ENCODE measurements at regions not wholly inside any gene's neighbourhood (a gene's known extent, or its start where the extent isn't known, plus 50 kb on each side); places are given as distances from the start of the nearest gene placed in this dataset.

DNA sequence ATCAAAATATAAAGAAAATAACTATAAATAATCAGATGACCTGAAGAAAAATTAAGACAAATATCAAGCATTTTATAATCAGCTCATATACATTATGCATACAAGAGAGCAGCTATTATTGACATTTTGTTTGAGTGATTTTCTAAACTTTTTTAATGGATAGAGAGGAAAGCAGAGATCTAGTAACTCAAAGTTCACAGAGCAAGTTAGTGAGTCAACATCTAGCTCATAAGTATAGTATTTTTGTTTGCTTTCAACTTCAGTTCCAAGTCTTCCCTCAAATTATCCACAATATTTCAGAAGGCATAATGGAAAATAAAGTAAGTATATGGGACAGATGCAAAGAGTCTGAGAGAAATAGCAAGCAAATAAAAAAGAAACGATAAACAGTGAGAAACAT, 470.1 kb upstream of the ALCAM start:
- no peaks in the 10 kb centered on the region for H3K4me1 ChIP-seq (ENCODE audit: control insufficient read depth, insufficient read depth, low read length, poor library complexity, severe bottlenecking)
- H3K9me3 ChIP-seq (ENCODE audit: control insufficient read depth, low read length), result no peaks in the 10 kb centered on the region
- no peak overlapping the region for H3K4me3 ChIP-seq (ENCODE audit: extremely low read depth, insufficient read depth, low read length, poor library complexity, severe bottlenecking)
- WGBS, 2 experiments (ENCODE audit: insufficient coverage in 2 of 2), result 100% methylated on average over 1 of the region's 1 CpG
- no peak overlapping the region for H3K27ac ChIP-seq (ENCODE audit: low read depth, low read length, severe bottlenecking)
- no peaks in the 10 kb centered on the region for H3K36me3 ChIP-seq (ENCODE audit: control insufficient read depth, insufficient read depth, low read length)

DNA sequence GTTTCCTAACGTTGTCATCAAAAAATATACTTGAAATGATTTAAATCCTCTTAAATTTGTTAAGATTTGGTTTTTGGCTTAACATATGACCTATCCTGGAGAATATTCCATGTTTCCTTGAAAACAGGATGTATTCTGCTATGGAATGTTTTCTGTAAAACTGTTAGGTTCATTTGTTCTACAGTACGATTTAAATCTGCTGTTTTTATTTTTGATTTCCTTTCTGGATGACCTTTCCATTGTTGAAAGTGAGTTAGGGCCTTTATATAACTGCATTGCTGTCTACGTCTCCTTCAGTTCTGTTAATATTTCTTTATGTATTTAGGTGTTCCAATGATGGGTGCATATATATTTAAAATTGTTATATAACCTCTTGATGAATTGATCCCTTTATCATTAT, 465.3 kb upstream of the ALCAM start:
- WGBS, 2 experiments (ENCODE audit: insufficient coverage in 2 of 2), result 100% methylated on average over 1 of the region's 3 CpGs; no CpG with 5 or more reads in 1 of the 2 experiments
- Histone ChIP-seq H3K27ac (ENCODE audit: low read depth, low read length, severe bottlenecking) (no peak overlapping the region), H3K4me1 (ENCODE audit: control insufficient read depth, insufficient read depth, low read length, poor library complexity, severe bottlenecking) (no peaks in the 10 kb centered on the region), H3K36me3 (ENCODE audit: control insufficient read depth, insufficient read depth, low read length) (no peaks in the 10 kb centered on the region), H3K9me3 (ENCODE audit: control insufficient read depth, low read length) (peaks cover 3% of the 10 kb centered on the region), H3K4me3 (ENCODE audit: extremely low read depth, insufficient read depth, low read length, poor library complexity, severe bottlenecking) (no peak overlapping the region)

DNA sequence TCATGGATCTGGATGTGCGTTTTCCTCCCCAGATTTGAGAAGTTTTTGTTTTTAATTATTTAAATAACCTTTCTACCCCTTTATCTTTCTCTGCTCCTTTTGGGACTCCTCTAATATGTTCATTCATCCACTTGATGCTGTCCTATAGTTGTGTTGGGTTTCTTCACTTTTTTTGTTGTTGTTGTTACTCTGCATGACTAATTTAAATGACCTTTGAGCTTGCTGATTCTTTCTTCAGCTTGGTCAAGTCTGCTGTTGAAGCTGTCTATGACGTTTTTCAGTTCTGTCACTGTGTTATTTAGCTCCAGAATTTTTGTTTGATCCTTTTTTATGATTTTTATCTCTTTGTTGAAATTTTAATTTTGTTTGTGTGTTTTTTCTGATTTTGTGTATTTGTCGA, 463.6 kb upstream of the ALCAM start:
- no CpG with 5 or more reads among the region's 3 CpGs for WGBS, 2 experiments (ENCODE audit: insufficient coverage in 2 of 2)
- no peaks in the 10 kb centered on the region for H3K36me3 ChIP-seq (ENCODE audit: control insufficient read depth, insufficient read depth, low read length)
- H3K4me3 ChIP-seq (ENCODE audit: extremely low read depth, insufficient read depth, low read length, poor library complexity, severe bottlenecking), result no peak overlapping the region
- no peak overlapping the region for H3K27ac ChIP-seq (ENCODE audit: low read depth, low read length, severe bottlenecking)
- H3K9me3 ChIP-seq (ENCODE audit: control insufficient read depth, low read length), result peaks cover 3% of the 10 kb centered on the region
- H3K4me1 ChIP-seq (ENCODE audit: control insufficient read depth, insufficient read depth, low read length, poor library complexity, severe bottlenecking), result no peaks in the 10 kb centered on the region

DNA sequence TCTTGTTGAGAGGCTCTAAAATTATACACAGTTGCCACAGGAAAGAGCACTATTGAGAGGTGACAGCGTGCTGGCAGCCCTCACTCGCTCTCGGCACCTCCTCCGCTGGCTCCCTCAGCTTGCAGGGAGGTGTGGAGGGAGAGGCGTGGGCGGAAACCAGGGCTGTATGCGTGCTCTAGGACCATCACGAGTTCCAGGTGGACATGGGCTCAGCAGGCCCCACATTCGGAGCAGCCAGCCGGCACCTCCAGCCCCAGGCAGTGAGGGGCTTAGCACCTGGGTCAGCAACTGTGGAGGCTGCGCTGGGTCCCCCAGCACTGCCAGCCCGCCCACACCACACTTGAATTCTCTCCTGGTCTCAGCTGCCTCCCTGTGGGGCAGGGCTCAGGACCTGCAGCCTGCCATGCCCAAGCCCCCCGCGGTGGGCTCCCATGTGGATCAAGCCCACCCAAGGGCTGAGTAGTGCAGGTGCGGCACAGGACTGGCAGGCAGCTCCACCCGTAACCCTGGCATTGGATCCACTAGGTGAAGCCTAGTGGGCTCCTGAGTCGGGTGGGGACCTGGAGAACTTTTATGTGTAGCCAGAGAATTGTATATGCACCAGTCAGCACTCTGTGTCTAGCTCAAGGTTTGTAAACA, 460.6 kb upstream of the ALCAM start:
- Histone ChIP-seq H3K4me3 (ENCODE audit: extremely low read depth, insufficient read depth, low read length, poor library complexity, severe bottlenecking) (no peak overlapping the region), H3K36me3 (ENCODE audit: control insufficient read depth, insufficient read depth, low read length) (no peaks in the 10 kb centered on the region), H3K9me3 (ENCODE audit: control insufficient read depth, low read length) (peaks cover 3% of the 10 kb centered on the region), H3K27ac (ENCODE audit: low read depth, low read length, severe bottlenecking) (no peak overlapping the region), H3K4me1 (ENCODE audit: control insufficient read depth, insufficient read depth, low read length, poor library complexity, severe bottlenecking) (no peaks in the 10 kb centered on the region)
- WGBS, 2 experiments (ENCODE audit: insufficient coverage in 2 of 2), result 87 to 93% methylated on average over 11 to 16 of the region's 17 CpGs

DNA sequence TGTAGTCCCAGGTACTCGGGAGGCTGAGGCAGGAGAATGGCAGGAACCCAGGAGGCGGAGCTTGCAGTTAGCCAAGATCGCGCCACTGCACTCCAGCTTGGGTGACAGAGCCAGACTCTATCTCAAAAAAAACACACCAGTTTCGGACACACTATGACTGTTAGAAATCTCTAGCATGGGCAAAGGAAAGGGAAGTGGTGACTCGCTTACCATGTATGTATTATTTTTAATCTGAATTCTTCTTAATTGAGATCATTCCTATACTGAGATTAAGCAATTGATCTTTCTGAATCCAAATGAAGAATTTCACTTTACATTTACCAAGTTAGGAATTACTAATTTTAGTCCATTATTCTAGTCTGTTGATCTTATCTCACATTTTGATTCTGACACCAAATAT, 459.2 kb upstream of the ALCAM start:
- Histone ChIP-seq H3K9me3 (ENCODE audit: control insufficient read depth, low read length) (peaks cover 3% of the 10 kb centered on the region), H3K4me3 (ENCODE audit: extremely low read depth, insufficient read depth, low read length, poor library complexity, severe bottlenecking) (no peak overlapping the region), H3K4me1 (ENCODE audit: control insufficient read depth, insufficient read depth, low read length, poor library complexity, severe bottlenecking) (no peaks in the 10 kb centered on the region), H3K27ac (ENCODE audit: low read depth, low read length, severe bottlenecking) (no peak overlapping the region), H3K36me3 (ENCODE audit: control insufficient read depth, insufficient read depth, low read length) (no peaks in the 10 kb centered on the region)
- 96% methylated on average over 4 of the region's 6 CpGs; no CpG with 5 or more reads in 1 of the 2 experiments for WGBS, 2 experiments (ENCODE audit: insufficient coverage in 2 of 2)

DNA sequence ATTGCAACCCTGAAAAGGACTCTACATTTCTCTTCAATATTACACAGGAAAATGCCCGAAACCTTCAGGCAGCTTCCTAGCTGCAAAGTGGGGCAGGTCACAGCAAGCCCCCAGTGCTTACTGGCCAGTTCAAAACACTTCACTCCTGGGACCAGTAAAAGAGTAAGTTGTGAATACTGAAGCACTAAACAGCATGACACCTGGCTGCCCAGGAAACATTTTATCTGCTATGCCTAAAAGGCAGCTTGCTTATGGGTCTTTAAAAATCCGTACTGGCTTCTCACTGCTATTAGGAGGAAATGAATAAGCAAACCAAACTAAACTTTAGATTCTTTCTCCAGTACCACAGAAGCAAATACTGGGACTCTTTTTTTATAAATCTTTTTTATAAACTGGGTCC, 457.9 kb upstream of the ALCAM start:
- 67 to 80% methylated on average over 1 of the region's 2 CpGs for WGBS, 2 experiments (ENCODE audit: insufficient coverage in 2 of 2)

DNA sequence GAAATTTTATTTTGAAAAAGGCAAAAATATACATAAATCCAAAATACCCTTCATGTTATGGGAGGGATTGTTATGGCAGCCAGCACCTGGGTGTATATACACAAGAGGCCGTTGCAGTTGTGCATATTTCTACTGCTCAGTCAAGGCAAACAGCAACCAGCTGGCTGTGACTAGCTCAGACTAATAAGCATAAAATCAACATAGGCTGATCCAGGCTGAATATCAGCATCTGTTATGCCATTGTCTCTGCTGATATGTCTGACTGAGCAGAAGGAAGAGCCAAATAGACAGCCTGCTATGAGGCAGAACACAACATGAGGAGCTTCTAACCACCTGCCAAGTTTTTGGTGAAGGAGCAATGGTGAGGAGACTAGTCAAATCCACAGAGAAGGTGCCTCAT, 457.5 kb upstream of the ALCAM start:
- H3K27ac ChIP-seq (ENCODE audit: low read depth, low read length, severe bottlenecking), result no peak overlapping the region
- H3K4me3 ChIP-seq (ENCODE audit: extremely low read depth, insufficient read depth, low read length, poor library complexity, severe bottlenecking), result no peak overlapping the region
- WGBS, 2 experiments (ENCODE audit: insufficient coverage in 2 of 2), result no CpG with 5 or more reads among the region's 1 CpG

More for the DNA sequence above, 457.9 kb upstream of the ALCAM start:
- Histone ChIP-seq H3K4me3 (ENCODE audit: extremely low read depth, insufficient read depth, low read length, poor library complexity, severe bottlenecking) (no peak overlapping the region), H3K9me3 (ENCODE audit: control insufficient read depth, low read length) (no peaks in the 10 kb centered on the region), H3K36me3 (ENCODE audit: control insufficient read depth, insufficient read depth, low read length) (no peaks in the 10 kb centered on the region), H3K4me1 (ENCODE audit: control insufficient read depth, insufficient read depth, low read length, poor library complexity, severe bottlenecking) (no peaks in the 10 kb centered on the region), H3K27ac (ENCODE audit: low read depth, low read length, severe bottlenecking) (no peak overlapping the region)

DNA sequence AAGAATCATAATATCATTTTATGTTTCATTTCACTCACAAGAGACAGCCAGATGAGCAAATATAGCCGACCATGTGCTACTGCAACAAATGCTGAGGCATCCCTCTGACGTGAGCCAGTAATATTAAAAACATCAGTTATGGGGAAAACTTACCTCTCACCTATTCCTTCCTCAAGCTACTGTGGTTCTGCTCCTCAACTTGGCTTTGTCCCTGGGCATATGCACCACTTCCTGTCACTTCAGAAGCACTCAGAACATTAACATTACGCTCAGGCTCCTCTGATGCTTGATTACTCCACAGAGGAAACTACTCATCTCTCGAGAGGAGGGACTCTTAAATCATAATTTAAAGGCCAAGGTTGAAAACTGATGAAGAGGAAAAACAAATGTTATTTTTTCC, 457.0 kb upstream of the ALCAM start:
- Histone ChIP-seq H3K4me3 (ENCODE audit: extremely low read depth, insufficient read depth, low read length, poor library complexity, severe bottlenecking) (no peak overlapping the region), H3K36me3 (ENCODE audit: control insufficient read depth, insufficient read depth, low read length) (no peaks in the 10 kb centered on the region), H3K27ac (ENCODE audit: low read depth, low read length, severe bottlenecking) (no peak overlapping the region), H3K9me3 (ENCODE audit: control insufficient read depth, low read length) (no peaks in the 10 kb centered on the region), H3K4me1 (ENCODE audit: control insufficient read depth, insufficient read depth, low read length, poor library complexity, severe bottlenecking) (no peaks in the 10 kb centered on the region)
- 93 to 100% methylated on average over 3 of the region's 4 CpGs for WGBS, 2 experiments (ENCODE audit: insufficient coverage in 2 of 2)

More for the DNA sequence above, 457.5 kb upstream of the ALCAM start:
- Histone ChIP-seq H3K36me3 (ENCODE audit: control insufficient read depth, insufficient read depth, low read length) (no peaks in the 10 kb centered on the region), H3K4me1 (ENCODE audit: control insufficient read depth, insufficient read depth, low read length, poor library complexity, severe bottlenecking) (no peaks in the 10 kb centered on the region), H3K9me3 (ENCODE audit: control insufficient read depth, low read length) (no peaks in the 10 kb centered on the region)

DNA sequence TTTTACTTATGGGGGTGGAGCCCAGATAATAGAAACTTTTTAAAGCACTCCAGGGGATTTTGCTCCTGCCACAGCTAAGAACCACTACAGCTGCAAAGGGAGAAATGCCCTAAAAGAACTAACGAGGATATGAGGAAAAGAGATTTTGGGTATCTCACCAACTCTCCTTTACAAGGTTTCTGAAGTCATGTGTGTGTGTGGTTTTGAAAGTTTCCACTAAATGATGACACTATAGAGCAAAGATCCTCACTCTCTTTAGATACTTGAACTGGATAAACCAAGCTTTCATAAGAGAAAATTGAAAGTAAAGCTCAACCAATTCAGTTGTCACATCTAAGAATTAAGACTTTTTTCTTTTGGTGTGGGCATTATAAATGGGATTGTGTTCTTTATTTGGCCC, 455.3 kb upstream of the ALCAM start:
- Histone ChIP-seq H3K9me3 (ENCODE audit: control insufficient read depth, low read length) (no peaks in the 10 kb centered on the region), H3K4me1 (ENCODE audit: control insufficient read depth, insufficient read depth, low read length, poor library complexity, severe bottlenecking) (no peaks in the 10 kb centered on the region), H3K36me3 (ENCODE audit: control insufficient read depth, insufficient read depth, low read length) (no peaks in the 10 kb centered on the region), H3K27ac (ENCODE audit: low read depth, low read length, severe bottlenecking) (no peak overlapping the region), H3K4me3 (ENCODE audit: extremely low read depth, insufficient read depth, low read length, poor library complexity, severe bottlenecking) (no peak overlapping the region)
- WGBS, 2 experiments (ENCODE audit: insufficient coverage in 2 of 2), result no CpG with 5 or more reads among the region's 1 CpG

DNA sequence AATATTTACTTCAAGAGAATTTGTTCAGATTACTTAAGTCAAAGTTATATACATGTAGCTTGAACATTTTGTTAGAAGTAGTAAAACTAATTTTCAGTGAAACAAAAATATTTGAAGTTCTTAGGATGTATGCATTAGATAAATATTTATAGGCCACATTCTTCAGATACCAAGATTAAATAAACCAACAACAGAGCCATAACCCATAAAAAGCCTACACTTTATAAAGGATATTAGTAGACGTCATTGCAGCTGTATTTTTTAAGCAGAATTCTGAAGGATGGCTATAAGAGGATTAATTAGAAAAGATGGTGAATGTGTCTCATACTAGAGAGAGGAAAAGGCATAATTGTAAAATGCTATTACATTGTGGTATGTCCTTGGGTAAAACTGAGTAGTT, 449.7 kb upstream of the ALCAM start:
- 100% methylated on average over 1 of the region's 1 CpG; no CpG with 5 or more reads in 1 of the 2 experiments for WGBS, 2 experiments (ENCODE audit: insufficient coverage in 2 of 2)
- H3K27ac ChIP-seq (ENCODE audit: low read depth, low read length, severe bottlenecking), result no peak overlapping the region
- no peaks in the 10 kb centered on the region for H3K36me3 ChIP-seq (ENCODE audit: control insufficient read depth, insufficient read depth, low read length)
- H3K9me3 ChIP-seq (ENCODE audit: control insufficient read depth, low read length), result no peaks in the 10 kb centered on the region
- H3K4me1 ChIP-seq (ENCODE audit: control insufficient read depth, insufficient read depth, low read length, poor library complexity, severe bottlenecking), result no peaks in the 10 kb centered on the region
- no peak overlapping the region for H3K4me3 ChIP-seq (ENCODE audit: extremely low read depth, insufficient read depth, low read length, poor library complexity, severe bottlenecking)

DNA sequence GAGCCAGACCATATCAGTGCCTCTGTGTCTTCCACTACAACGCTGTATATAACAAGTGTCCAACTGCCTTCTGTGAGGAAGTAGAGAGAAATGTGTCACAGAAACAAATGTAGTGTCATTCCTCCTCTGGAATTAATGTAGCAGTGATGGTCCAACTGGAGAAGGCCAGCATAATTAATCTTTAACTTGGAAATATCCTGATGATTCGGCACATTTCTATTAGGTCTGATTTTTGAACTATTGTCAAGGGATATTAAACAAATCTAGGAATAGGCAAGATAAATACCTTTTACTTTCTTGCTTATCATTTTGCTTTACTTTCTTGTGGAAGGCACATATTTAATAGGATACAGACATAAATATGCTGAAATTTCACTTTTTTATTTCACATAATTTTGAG, 446.2 kb upstream of the ALCAM start:
- H3K27ac ChIP-seq (ENCODE audit: low read depth, low read length, severe bottlenecking), result no peak overlapping the region
- H3K4me3 ChIP-seq (ENCODE audit: extremely low read depth, insufficient read depth, low read length, poor library complexity, severe bottlenecking), result no peak overlapping the region
- H3K4me1 ChIP-seq (ENCODE audit: control insufficient read depth, insufficient read depth, low read length, poor library complexity, severe bottlenecking), result no peaks in the 10 kb centered on the region
- no CpG with 5 or more reads among the region's 2 CpGs for WGBS, 2 experiments (ENCODE audit: insufficient coverage in 2 of 2)
- no peaks in the 10 kb centered on the region for H3K36me3 ChIP-seq (ENCODE audit: control insufficient read depth, insufficient read depth, low read length)
- no peaks in the 10 kb centered on the region for H3K9me3 ChIP-seq (ENCODE audit: control insufficient read depth, low read length)
